HCT116 (cell line): ENCODE measurements at regions not wholly inside any gene's neighbourhood (a gene's known extent, or its start where the extent isn't known, plus 50 kb on each side); places are given as distances from the start of the nearest gene placed in this dataset.

ENCODE experiments used
- EGR1 ChIP-seq: IDR thresholded peaks from 2 replicates; pipeline ENCODE4 v1.6.1; 2012; ENCODE audit warnings: low read depth
- ELF1 ChIP-seq: IDR thresholded peaks from 2 replicates; pipeline ENCODE4 v1.6.1; 2012; ENCODE audit warnings: low read depth, borderline replicate concordance
- EZH2 ChIP-seq: fragments of 200-600 bp; sonication (generic); IDR thresholded peaks from 2 replicates; pipeline ENCODE4 v1.6.1; 2017; ENCODE audit warnings: antibody characterized with exemption, mixed run types
- FOSL1 ChIP-seq: IDR thresholded peaks from 2 replicates; pipeline ENCODE4 v1.6.1; 2012; ENCODE audit warnings: low read depth
- POLR2A ChIP-seq: IDR thresholded peaks from 2 replicates; pipeline ENCODE4 v1.7.0; 2011; ENCODE audit warnings: borderline replicate concordance; ENCODE audit not compliant: insufficient read depth, insufficient read length; ENCODE audit errors: extremely low read depth
- POLR2AphosphoS5 ChIP-seq: IDR thresholded peaks from 2 replicates; pipeline ENCODE4 v1.6.1; 2011; ENCODE audit warnings: mild to moderate bottlenecking, low read depth, low read length, moderate library complexity
- RAD21 ChIP-seq: IDR thresholded peaks from 2 replicates; pipeline ENCODE4 v1.6.1; 2012; ENCODE audit warnings: low read depth, mild to moderate bottlenecking
- SIN3A ChIP-seq: IDR thresholded peaks from 2 replicates; pipeline ENCODE4 v1.6.1; 2012; ENCODE audit warnings: low read depth
- TCF7L2 ChIP-seq: IDR thresholded peaks from 2 replicates; pipeline ENCODE4 v1.7.0; 2011; ENCODE audit warnings: borderline replicate concordance, inconsistent platforms; ENCODE audit not compliant: insufficient read depth, insufficient read length; ENCODE audit errors: extremely low read depth
- TF ChIP-seq, protein P1 (sequence below), 3 experiments: fragments of 200-600 bp in 1 of 3; sonication (generic) in 1 of 3; IDR thresholded peaks in 2 of 3; conservative IDR thresholded peaks in 1 of 3; 2 replicates each; pipeline ENCODE4 v1.5.1; 2012 to 2017; ENCODE audit warnings: low read depth in 2 of 3, low read length in 2 of 3, antibody characterized with exemption in 1 of 3, borderline replicate concordance in 1 of 3, control low read depth in 1 of 3, mild to moderate bottlenecking in 1 of 3, mixed read lengths in 1 of 3, mixed run types in 1 of 3, moderate library complexity in 1 of 3; ENCODE audit not compliant: insufficient read depth in 1 of 3
- TF ChIP-seq, protein P2 (sequence below): IDR thresholded peaks from 2 replicates; pipeline ENCODE4 v1.6.1; 2012

DNA sequence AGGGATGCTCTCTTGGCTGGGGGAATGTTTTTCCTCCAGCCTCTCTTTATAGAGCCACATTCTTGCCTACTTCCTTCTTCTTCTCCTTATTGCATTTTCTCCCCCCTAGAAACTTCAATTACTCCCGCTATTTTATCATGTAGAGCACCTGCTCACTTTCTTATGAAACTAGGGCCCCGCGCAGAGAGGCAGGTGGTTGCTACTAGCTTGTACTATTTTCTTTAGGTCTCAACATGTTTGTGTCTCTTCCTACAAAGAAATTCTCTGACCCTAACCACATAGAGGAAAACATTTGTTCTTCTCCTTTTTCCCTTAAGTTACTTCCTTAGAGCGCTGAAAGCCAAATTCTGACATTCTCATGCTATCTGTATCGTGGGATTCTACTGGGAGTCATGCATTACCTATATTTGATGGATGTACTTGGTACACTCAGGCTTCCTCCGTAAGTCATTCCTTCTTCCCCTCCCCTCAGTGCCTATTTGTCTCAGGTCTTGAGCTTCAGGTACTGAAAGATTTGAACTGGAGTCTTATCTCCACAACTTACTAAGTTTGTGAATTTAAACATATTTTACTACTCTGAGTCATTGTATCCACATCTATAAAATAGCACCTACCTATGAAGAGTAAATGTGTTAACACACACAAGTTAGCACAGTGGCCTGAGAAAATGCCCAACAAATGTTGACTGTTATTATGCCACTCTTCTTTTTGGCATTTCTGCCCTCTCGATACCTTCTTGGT lies 159.1 kb upstream of the LEF1 start:
- TF ChIP-seq SIN3A = no peak
- TF ChIP-seq, protein P1, sequence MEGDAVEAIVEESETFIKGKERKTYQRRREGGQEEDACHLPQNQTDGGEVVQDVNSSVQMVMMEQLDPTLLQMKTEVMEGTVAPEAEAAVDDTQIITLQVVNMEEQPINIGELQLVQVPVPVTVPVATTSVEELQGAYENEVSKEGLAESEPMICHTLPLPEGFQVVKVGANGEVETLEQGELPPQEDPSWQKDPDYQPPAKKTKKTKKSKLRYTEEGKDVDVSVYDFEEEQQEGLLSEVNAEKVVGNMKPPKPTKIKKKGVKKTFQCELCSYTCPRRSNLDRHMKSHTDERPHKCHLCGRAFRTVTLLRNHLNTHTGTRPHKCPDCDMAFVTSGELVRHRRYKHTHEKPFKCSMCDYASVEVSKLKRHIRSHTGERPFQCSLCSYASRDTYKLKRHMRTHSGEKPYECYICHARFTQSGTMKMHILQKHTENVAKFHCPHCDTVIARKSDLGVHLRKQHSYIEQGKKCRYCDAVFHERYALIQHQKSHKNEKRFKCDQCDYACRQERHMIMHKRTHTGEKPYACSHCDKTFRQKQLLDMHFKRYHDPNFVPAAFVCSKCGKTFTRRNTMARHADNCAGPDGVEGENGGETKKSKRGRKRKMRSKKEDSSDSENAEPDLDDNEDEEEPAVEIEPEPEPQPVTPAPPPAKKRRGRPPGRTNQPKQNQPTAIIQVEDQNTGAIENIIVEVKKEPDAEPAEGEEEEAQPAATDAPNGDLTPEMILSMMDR (IDR thresholded peaks at IDR 0.05 in 2 of 3, conservative IDR thresholded peaks at IDR 0.05 in 1 of 3; ENCODE audit: borderline replicate concordance in 1 of 3, insufficient read depth in 1 of 3, low read depth in 2 of 3, low read length in 2 of 3) = no peak
- TF ChIP-seq EZH2 = no peak
- TF ChIP-seq FOSL1 = no peak
- no peak for TF ChIP-seq RAD21
- TF ChIP-seq POLR2A = no peak
- no peak for TF ChIP-seq ELF1
- TF ChIP-seq POLR2AphosphoS5 = no peak
- TF ChIP-seq, protein P2, sequence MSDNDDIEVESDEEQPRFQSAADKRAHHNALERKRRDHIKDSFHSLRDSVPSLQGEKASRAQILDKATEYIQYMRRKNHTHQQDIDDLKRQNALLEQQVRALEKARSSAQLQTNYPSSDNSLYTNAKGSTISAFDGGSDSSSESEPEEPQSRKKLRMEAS = no peak
- TF ChIP-seq EGR1 = no peak
- TF ChIP-seq TCF7L2 = no peak
